ENCODE measurements at regions not wholly inside any gene's neighbourhood (a gene's known extent, or its start where the extent isn't known, plus 50 kb on each side); places are given as distances from the start of the nearest gene placed in this dataset.

DNA sequence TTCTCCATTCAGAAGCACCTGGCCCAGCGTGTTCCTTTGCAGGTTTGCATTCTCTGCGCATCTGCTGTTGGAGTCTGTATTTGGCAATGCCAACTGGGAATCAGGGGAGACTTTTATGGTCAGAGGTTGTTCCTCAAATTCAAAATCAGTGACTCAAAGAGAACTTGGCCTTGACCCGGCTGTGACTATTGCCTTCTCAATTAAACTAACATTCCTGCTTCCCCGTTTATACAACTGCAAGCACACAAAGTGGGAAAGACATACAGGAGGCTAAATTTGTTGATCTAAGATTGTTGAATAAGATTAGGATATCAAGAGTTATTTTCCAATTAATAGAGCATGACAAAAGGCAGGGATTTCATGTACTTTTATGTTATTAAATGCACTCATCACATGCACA lies 402.4 kb upstream of the IRX2 start:
- TF ChIP-seq, protein P1, sequence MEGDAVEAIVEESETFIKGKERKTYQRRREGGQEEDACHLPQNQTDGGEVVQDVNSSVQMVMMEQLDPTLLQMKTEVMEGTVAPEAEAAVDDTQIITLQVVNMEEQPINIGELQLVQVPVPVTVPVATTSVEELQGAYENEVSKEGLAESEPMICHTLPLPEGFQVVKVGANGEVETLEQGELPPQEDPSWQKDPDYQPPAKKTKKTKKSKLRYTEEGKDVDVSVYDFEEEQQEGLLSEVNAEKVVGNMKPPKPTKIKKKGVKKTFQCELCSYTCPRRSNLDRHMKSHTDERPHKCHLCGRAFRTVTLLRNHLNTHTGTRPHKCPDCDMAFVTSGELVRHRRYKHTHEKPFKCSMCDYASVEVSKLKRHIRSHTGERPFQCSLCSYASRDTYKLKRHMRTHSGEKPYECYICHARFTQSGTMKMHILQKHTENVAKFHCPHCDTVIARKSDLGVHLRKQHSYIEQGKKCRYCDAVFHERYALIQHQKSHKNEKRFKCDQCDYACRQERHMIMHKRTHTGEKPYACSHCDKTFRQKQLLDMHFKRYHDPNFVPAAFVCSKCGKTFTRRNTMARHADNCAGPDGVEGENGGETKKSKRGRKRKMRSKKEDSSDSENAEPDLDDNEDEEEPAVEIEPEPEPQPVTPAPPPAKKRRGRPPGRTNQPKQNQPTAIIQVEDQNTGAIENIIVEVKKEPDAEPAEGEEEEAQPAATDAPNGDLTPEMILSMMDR (conservative IDR thresholded peaks at IDR 0.05), result no peak
- TF ChIP-seq EZH2 (IDR thresholded peaks at IDR 0.05; ENCODE audit: low read depth), result no peak
